Stimulated activated CD4-positive, alpha-beta T cell treated with anti-CD3 and anti-CD28 coated beads, Interleukin-2, amount 100 ng/mL, for 24 hours (primary cell): ENCODE measurements at regions not wholly inside any gene's neighbourhood (a gene's known extent, or its start where the extent isn't known, plus 50 kb on each side); places are given as distances from the start of the nearest gene placed in this dataset.

Source experiments
- DNase-seq, 2 donors: peaks; one replicate each; pipeline ENCODE4 v3.0.0-alpha.2; 2020

DNA sequence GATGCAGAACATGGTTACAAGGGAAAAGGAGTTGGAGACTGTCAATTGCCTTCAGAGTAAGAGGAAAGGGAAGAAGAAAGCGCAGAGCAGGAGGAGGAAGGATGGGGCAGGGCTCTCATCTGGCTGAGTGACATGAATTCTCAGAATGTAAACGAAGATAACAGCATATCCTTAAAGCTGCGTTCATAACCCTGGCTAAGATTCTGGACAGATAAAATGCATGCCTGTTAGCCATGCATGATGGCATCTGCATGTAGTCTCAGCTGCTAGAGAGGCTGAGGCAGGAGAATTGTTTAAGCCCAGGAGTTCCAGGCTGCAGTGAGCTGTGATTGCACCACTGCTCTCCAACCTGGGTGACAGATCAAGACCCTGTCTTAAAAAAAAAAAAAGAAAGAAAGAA, 493.5 kb upstream of the PRKX start:
- DNase-seq, result no peak

- DNase-seq, result no peak
Observed at GRCh38 chrX:4197971-4198370, 484.5 kb upstream of the PRKX start.

DNA sequence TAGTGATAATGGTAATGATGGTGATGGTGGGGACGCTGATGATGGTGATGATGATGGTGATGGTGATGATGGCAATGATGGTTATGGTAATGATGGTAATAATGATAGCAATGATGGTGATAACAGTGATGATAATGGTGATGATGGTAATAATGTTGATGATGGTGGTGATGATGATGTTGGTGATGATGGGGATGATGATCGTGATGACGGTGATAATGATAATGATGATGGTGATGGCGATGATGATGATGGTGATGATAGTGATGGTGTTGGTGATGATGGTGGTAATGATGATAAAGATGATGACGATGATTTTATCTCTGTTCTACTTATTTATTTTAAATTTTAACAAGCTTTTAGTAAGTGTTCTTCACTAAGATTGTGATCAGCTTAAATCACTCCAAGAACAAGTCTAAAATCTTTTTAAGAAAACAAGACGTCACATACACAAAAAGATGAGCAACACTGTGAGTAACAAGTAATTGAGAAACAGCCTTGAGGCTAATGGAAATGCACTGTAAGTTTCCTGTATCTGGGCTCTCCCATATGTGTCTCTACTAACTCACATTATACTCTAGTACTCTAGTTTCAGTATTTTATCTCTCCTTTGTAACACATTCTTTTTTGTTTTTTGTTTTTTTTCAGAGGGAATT, 480.2 kb upstream of the PRKX start:
- DNase-seq, result no peak

DNA sequence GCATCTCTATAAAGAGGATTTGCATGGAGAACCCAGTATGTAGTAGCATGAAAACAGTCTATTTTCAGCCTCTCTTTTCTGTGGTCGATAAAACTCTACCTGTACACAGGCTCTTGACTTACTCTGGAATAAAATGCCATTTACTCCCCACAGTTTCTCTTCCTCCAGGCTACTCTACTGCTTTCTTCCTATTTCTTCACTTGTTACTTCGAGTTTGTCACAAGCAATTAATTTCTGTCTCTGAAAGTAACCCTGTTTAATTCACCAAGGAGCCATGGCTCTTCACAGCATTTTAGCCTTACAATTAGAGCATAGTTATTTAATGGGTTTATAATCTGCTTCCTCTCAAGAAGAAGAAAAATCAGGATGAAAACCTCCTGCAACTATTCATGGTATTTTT, 472.9 kb upstream of the PRKX start:
- no peak for DNase-seq

DNA sequence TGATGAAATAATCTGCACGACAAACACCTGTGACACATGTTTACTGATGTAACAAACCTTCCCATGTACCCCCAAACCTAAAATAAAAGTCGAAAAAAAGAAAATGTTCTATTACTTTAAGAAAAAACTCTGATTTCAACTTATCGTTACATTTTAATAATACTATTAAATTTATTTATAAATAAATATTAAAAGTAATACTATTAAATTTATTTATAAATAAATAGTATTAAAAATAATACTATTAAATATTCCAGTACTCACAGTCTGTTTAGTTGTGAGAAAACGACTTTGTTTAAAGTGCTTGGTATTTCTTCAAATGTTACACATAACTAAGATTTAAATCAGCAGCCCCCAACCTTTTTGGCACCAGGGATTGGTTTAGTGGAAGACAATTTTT, 471.6 kb upstream of the PRKX start:
- no peak for DNase-seq

DNA sequence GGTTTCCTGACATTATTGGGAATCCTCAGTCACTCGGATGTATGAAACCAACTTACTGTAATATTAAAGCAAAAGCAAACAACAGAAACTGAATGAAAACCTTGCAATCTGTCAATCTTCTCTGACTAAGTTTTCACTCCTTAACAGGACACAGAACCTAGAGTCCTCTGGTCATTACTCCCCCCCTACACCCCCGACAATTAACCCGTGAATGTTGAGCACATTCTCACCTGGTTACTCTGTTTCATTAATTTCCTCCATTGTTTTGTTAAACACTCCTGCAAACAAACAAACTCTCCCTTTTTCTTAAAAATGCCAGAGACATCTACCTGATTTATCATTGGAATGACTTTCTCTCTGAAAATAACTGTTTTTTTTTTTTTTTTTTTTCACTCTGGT, 469.0 kb upstream of the PRKX start:
- DNase-seq, result no peak

DNA sequence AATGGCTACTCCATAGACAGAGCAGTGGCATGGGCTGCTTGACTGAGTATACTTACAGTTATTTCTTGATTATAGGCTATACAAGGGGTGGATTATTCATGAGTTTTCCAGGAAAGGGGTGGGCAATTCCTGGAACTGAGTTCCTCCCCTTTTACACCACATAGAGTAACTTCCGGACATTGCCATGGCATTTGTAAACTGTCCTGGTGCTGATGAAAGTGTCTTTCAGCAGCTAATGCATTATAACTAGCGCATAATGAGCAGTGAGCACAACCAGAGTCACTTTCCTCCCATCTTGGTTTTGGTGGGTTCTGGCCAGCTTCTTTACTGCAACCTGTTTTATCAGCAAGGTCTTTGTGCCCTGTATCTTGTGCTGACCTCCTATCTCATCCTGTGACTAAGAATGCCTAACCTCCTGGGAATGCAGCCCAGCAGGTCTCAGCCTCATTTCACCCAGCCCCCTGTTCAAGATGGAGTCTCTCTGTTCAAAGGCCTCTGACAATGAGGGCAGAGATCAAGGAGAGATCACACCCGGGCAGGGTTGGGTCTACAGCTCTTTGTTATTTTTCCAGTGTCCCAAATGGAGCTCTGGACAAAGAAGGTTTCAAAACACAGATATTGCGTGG, 468.4 kb upstream of the PRKX start:
- no peak for DNase-seq

DNA sequence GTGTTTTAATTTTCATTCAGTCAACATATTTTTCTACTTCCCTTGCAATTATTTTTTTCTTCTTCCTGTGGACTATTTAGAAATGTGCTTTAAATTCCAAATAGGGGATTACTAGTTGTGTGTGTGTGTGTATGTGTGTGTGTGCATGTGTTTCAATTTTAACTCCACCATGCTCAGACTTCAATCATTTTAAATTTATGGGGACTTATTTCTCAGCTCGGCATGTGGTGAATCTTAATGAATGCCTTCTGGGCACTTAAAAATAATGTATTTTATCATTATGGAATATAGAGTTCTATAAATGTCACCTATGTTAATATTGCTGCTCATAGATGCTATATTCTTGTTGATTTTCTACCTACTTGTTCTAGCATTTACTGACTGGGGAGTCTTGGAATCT, 465.6 kb upstream of the PRKX start:
- no peak for DNase-seq

DNA sequence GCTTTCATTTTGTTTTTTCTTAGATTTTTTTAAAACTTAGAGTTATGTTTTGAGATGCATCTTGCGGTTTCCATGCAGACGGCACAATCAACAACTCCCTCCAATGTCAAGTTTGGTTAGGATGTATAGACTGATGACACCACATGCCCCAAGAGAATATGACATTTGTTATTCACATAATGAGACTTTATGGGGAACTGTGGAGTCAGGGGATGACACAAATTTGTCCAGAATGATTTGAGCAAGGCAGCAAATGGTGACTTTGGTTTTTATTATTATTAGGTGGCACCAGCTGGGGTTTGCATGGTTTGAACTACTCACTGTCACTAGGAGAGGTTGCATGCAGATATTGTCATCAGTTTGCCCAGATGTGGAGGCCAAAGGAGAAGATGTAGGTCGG, 461.8 kb upstream of the PRKX start:
- DNase-seq, result no peak

- DNase-seq, result no peak
Observed at GRCh38 chrX:4173743-4174142, 460.3 kb upstream of the PRKX start.

DNA sequence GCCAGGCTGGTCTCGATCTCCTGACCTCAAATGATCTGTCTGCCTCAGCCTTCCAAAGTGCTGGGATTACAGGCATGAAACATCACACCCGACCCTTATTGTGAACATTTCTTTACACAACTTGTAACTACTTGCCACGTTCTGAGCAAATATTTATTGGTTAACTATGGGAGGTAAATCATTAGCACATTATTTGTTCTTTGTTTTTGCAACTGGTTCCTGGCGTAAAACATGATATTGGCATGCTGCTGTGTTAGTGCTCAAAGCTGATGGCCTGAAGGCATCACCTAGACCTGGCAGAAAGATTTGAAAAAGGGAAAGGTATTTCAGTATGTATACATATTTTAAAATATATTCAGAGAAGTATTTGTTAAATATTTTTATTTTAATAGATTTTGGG, 438.3 kb upstream of the PRKX start:
- DNase-seq, result no peak

GRCh38 chrX:4150259-4150658, 436.8 kb upstream of the PRKX start:
- DNase-seq, result no peak

- no peak for DNase-seq
Observed at GRCh38 chrX:4129626-4130025, 416.2 kb upstream of the PRKX start.

GRCh38 chrX:4118666-4119530, 405.4 kb upstream of the PRKX start:
- no peak for DNase-seq

- no peak for DNase-seq
Observed at GRCh38 chrX:4110964-4111363, 397.5 kb upstream of the PRKX start.

DNA sequence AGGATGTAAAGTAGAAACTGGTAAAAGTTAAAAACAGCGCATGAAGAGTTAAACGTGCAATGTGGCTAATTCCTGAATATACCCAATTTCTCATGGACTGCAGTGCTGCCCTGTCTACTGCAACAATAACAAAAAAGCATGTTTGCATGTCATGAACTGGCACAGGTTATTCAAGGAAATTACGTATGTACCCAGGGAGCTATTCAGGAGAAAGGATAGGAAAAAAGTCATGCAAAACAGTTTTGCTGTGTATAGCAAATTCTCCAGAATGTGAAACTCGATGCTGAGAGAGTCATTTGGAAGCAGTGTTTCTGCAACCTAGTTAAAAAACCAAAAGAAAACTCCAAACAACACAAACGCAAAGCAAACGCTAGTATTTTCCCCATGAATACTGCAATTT, 381.5 kb upstream of the PRKX start:
- DNase-seq, result no peak

DNA sequence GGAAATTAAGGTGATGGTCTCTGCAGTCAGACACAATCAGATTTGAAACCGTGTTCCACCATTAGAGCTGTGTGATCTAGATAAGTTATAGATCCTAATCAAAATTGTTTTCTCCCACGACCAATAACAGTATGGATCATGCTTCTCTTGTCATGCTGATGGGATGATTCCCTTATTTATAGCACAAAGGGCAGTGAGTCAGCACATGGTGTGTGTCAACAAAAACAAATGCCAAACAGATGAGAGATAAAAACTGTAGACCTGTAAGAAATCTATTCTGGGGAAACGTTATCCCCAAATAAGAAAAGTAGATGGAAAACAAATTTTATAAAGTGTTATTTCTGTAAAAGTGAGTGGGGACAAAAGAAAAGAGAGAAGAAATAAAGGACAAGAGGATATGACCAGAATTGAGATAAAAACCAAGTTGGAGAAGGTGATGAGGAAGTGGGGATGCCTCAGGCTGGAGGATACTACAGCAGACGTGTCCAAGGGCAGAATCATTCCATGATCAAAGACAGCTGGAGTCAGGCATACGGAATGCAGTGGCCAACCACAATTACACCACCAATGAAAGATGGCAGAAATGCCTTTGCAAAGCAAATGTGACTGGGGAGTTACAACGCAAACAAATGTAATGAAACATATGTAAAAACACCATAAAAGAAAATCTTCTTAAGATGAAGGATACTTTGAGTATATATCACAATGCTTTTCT, 377.8 kb upstream of the PRKX start:
- DNase-seq, result no peak

GRCh38 chrX:4059893-4060292, 346.4 kb upstream of the PRKX start:
- no peak for DNase-seq

DNA sequence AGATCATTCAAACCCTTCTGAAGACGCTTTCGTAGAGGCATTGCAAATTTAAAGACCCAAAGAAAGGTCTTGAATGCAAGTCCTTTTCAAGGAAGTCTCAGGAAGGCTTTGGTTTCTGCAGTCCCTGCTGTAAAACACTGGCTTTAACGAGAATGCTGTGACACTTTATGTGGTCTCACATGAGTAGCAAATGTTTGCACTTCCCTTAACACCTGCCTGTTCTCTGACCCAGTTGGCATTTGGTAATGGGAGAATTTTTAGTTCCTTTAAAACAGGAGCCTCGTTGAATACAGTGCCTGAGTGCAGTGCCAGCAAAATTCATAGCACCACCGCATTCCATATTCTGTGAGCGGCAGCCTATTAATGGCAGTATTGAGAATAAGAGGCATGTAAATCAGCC, 330.5 kb upstream of the PRKX start:
- no peak for DNase-seq

- DNase-seq, result no peak
Observed at GRCh38 chrX:4035874-4036273, 322.4 kb upstream of the PRKX start.

DNA sequence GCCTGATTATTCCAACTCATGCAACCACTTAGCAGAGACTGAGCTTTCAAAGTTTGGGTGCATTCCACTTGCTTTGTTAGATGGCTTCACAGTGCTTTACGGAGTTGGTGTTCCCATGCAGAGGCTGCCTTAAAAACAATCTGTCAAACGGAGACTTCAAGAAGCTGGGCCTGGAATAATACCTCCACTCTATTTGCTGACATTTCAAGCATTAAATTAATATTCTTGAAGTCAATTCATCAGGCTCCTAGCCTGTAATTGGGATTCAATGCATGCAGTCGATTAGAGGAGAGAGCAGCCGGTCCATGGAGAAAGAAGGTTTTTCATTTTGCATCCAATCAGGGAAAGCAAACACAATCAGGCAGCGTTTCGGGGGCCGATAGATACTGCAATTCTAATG, 314.7 kb upstream of the PRKX start:
- no peak for DNase-seq

DNA sequence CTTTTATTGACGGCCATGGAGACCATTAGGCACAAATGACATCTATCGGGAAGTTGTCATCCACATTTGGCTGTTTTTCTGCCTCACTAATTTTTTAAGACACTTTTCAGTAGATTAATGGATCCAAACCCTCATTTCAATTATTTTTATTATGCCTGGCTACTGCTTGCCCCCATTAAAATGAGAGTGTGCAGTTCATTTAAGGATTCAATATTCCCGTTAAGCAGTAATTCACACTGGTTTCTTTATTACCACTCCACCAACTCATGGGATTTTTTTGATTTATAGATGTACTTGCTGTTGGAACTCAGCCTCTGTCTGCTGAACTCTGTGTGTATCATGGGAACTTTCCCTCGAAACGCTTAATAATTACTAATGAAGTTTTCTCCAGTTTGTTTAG, 291.8 kb upstream of the PRKX start:
- no peak for DNase-seq

- no peak for DNase-seq
Observed at GRCh38 chrX:4004822-4005221, 291.4 kb upstream of the PRKX start.

- no peak for DNase-seq
Observed at GRCh38 chrX:3994315-3994714, 280.9 kb upstream of the PRKX start.
